HG03442 (cell line): ENCODE measurements at regions not wholly inside any gene's neighbourhood (a gene's known extent, or its start where the extent isn't known, plus 50 kb on each side); places are given as distances from the start of the nearest gene placed in this dataset.
"Not testable (repeated sequence)": the region's sequence is repeated elsewhere in the genome, so short reads cannot be mapped to it uniquely, and the experiment has no call there.

Experiments used
- ATAC-seq: cut with Tn5 transposase; IDR thresholded peaks from one replicate; pipeline ENCODE4 v1.9.1; 2021; ENCODE audit warnings: mild to moderate bottlenecking, moderate library complexity; ENCODE audit not compliant: unreplicated experiment

- no peak for ATAC-seq
Measured at GRCh38 chr14:83575301-83575700, 1954.6 kb upstream of the FLRT2 start.

GRCh38 chr14:83583201-83583600 is 1946.7 kb upstream of the FLRT2 start:
- ATAC-seq = no peak

- ATAC-seq = no peak
Measured at GRCh38 chr14:83594874-83595273, 1935.1 kb upstream of the FLRT2 start.

GRCh38 chr14:83607682-83608081 is 1922.3 kb upstream of the FLRT2 start:
- ATAC-seq = no peak

GRCh38 chr14:83611491-83611890 is 1918.5 kb upstream of the FLRT2 start:
- no peak for ATAC-seq

- ATAC-seq = no peak
Measured at GRCh38 chr14:83611906-83612390, 1918.0 kb upstream of the FLRT2 start.

GRCh38 chr14:83614956-83615355 is 1915.0 kb upstream of the FLRT2 start:
- ATAC-seq = no peak

- no peak for ATAC-seq
Measured at GRCh38 chr14:83624541-83624940, 1905.4 kb upstream of the FLRT2 start.

- no peak for ATAC-seq
Measured at GRCh38 chr14:83632375-83632774, 1897.6 kb upstream of the FLRT2 start.

GRCh38 chr14:83638748-83639504 is 1891.0 kb upstream of the FLRT2 start:
- ATAC-seq = no peak

GRCh38 chr14:83639505-83639875 is 1890.5 kb upstream of the FLRT2 start:
- not testable (repeated sequence) for ATAC-seq

GRCh38 chr14:83646228-83646627 is 1883.7 kb upstream of the FLRT2 start:
- ATAC-seq = no peak

- no peak for ATAC-seq
Measured at GRCh38 chr14:83660597-83660996, 1869.3 kb upstream of the FLRT2 start.

GRCh38 chr14:83664389-83664788 is 1865.6 kb upstream of the FLRT2 start:
- no peak for ATAC-seq

GRCh38 chr14:83689265-83689664 is 1840.7 kb upstream of the FLRT2 start:
- no peak for ATAC-seq

- no peak for ATAC-seq
Measured at GRCh38 chr14:83697099-83697498, 1832.8 kb upstream of the FLRT2 start.

GRCh38 chr14:83702619-83703018 is 1827.3 kb upstream of the FLRT2 start:
- no peak for ATAC-seq

- no peak for ATAC-seq
Measured at GRCh38 chr14:83706231-83706954, 1823.6 kb upstream of the FLRT2 start.

GRCh38 chr14:83707056-83707455 is 1822.9 kb upstream of the FLRT2 start:
- no peak for ATAC-seq

GRCh38 chr14:83709116-83709515 is 1820.8 kb upstream of the FLRT2 start:
- no peak for ATAC-seq

GRCh38 chr14:83711046-83711445 is 1818.9 kb upstream of the FLRT2 start:
- ATAC-seq = no peak

- ATAC-seq = no peak
Measured at GRCh38 chr14:83712418-83713129, 1817.4 kb upstream of the FLRT2 start.
